GM18505 (cell line): ENCODE measurements at regions not wholly inside any gene's neighbourhood (a gene's known extent, or its start where the extent isn't known, plus 50 kb on each side); places are given as distances from the start of the nearest gene placed in this dataset.
A peak's percentile ranks its signal among the peaks of the same experiment; 100 is the strongest.
"Not testable (repeated sequence)": the region's sequence is repeated elsewhere in the genome, so short reads cannot be mapped to it uniquely, and the experiment has no call there.

ENCODE experiments used
- ATAC-seq: cut with Tn5 transposase; IDR thresholded peaks from one replicate; pipeline ENCODE4 v1.9.1; 2021; ENCODE audit not compliant: unreplicated experiment
- POLR2A ChIP-seq: IDR thresholded peaks from 4 replicates; pipeline ENCODE4 v1.6.1; 2011; ENCODE audit warnings: borderline replicate concordance; ENCODE audit not compliant: insufficient read depth, insufficient read length; ENCODE audit errors: extremely low read depth

GRCh38 chr22:22161924-22162851 is 82.4 kb upstream of the VPREB1 start:
- peak; percentile 98 for TF ChIP-seq POLR2A
- ATAC-seq, result peak; percentile 59

GRCh38 chr22:22160768-22161167 is 83.8 kb upstream of the VPREB1 start:
- not testable (repeated sequence) for ATAC-seq

GRCh38 chr22:22159384-22159783 is 85.2 kb upstream of the VPREB1 start:
- no peak for ATAC-seq
- TF ChIP-seq POLR2A, result no peak

GRCh38 chr22:22158965-22159364 is 85.6 kb upstream of the VPREB1 start:
- ATAC-seq, result no peak
- TF ChIP-seq POLR2A, result no peak

GRCh38 chr22:22158207-22158816 is 86.3 kb upstream of the VPREB1 start:
- no peak for TF ChIP-seq POLR2A
- no peak for ATAC-seq

GRCh38 chr22:22157348-22157725 is 87.2 kb upstream of the VPREB1 start:
- ATAC-seq, result peak; percentile 34
- no peak for TF ChIP-seq POLR2A

GRCh38 chr22:22156716-22157347 is 87.8 kb upstream of the VPREB1 start:
- TF ChIP-seq POLR2A, result peak; percentile 54
- ATAC-seq, result peak; percentile 70

GRCh38 chr22:22156348-22156715 is 88.3 kb upstream of the VPREB1 start:
- no peak for TF ChIP-seq POLR2A
- ATAC-seq, result no peak

- ATAC-seq, result no peak
- TF ChIP-seq POLR2A, result no peak
Measured at GRCh38 chr22:22155607-22156006, 89.0 kb upstream of the VPREB1 start.

GRCh38 chr22:22155146-22155545 is 89.4 kb upstream of the VPREB1 start:
- TF ChIP-seq POLR2A, result no peak
- no peak for ATAC-seq

- ATAC-seq, result no peak
- TF ChIP-seq POLR2A, result no peak
Measured at GRCh38 chr22:22154040-22154439, 90.5 kb upstream of the VPREB1 start.

GRCh38 chr22:22151308-22151707 is 93.3 kb upstream of the VPREB1 start:
- no peak for TF ChIP-seq POLR2A
- no peak for ATAC-seq

- TF ChIP-seq POLR2A, result no peak
- ATAC-seq, result no peak
Measured at GRCh38 chr22:22150457-22150856, 94.1 kb upstream of the VPREB1 start.

GRCh38 chr22:22148905-22149304 is 95.7 kb upstream of the VPREB1 start:
- no peak for ATAC-seq
- no peak for TF ChIP-seq POLR2A
